Fibroblast of lung (primary cell): ENCODE measurements at regions not wholly inside any gene's neighbourhood (a gene's known extent, or its start where the extent isn't known, plus 50 kb on each side); places are given as distances from the start of the nearest gene placed in this dataset.

Source experiments
- CTCF ChIP-seq, 2 donors: IDR thresholded peaks in 1 of 2; conservative IDR thresholded peaks in 1 of 2; 1 replicate in 1 of 2; 2 replicates in 1 of 2; pipeline ENCODE4 v1.5.1; 2011 to 2012; ENCODE audit warnings: low read length in 2 of 2, control low read depth in 1 of 2, inconsistent platforms in 1 of 2, low read depth in 1 of 2, mild to moderate bottlenecking in 1 of 2
- EZH2 ChIP-seq: IDR thresholded peaks from 2 replicates; pipeline ENCODE4 v1.5.1; 2012; ENCODE audit warnings: low read length, control low read depth, mild to moderate bottlenecking; ENCODE audit errors: missing control alignments

GRCh38 chr2:35562488-35562887 lies 793.1 kb upstream of the CRIM1 start:
- TF ChIP-seq CTCF (conservative IDR thresholded peaks at IDR 0.05 in 1 of 2, IDR thresholded peaks at IDR 0.05 in 1 of 2; ENCODE audit: low read depth in 1 of 2, low read length in 2 of 2) (no peak), EZH2 (no peak)
